ENCODE measurements at regions not wholly inside any gene's neighbourhood (a gene's known extent, or its start where the extent isn't known, plus 50 kb on each side); places are given as distances from the start of the nearest gene placed in this dataset.

DNA sequence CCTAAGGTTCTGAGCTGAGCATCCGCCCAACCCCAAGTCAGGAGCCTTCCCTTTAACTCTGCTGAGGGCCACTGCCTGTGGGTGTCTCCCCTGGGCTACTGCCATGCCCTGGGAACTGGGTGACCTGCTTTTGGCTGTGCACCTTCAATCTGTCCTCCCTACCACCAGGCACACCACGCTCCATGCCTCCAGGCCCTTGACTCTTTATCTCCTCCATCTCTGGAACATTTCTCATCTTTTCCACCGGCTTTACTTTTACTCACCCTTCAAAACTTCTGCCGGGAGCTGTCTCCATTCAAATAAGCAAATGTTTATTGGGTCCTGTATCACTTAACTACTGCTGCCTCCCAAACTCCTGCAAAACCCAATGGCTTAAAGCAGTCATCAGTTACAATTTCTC lies 83.3 kb upstream of the NHSL1 start:
- Histone ChIP-seq H3K27ac (no peak overlapping the region), H3K9me3 (no peaks in the 10 kb centered on the region), H3K27me3 (replicated peaks in 1 of 7) (no peaks in the 10 kb centered on the region), H3K36me3 (no peaks in the 10 kb centered on the region), H3K4me1 (no peaks in the 10 kb centered on the region), H3K4me3 (no peak overlapping the region)
- intact Hi-C loops (cut with DNase I; ENCODE audit: low total_unique reads), result loop anchor here (10.0 kb wide), 1 partner anchor 148 kb away; no protein-coding TSS in a partner anchor
- TF ChIP-seq POLR2AphosphoS5 (IDR thresholded peaks at IDR 0.05) (no peak), POLR2A (IDR thresholded peaks at IDR 0.05) (no peak)
- TF ChIP-seq, protein P1, sequence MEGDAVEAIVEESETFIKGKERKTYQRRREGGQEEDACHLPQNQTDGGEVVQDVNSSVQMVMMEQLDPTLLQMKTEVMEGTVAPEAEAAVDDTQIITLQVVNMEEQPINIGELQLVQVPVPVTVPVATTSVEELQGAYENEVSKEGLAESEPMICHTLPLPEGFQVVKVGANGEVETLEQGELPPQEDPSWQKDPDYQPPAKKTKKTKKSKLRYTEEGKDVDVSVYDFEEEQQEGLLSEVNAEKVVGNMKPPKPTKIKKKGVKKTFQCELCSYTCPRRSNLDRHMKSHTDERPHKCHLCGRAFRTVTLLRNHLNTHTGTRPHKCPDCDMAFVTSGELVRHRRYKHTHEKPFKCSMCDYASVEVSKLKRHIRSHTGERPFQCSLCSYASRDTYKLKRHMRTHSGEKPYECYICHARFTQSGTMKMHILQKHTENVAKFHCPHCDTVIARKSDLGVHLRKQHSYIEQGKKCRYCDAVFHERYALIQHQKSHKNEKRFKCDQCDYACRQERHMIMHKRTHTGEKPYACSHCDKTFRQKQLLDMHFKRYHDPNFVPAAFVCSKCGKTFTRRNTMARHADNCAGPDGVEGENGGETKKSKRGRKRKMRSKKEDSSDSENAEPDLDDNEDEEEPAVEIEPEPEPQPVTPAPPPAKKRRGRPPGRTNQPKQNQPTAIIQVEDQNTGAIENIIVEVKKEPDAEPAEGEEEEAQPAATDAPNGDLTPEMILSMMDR (IDR thresholded peaks at IDR 0.05 in 8 of 11, conservative IDR thresholded peaks at IDR 0.05 in 3 of 11), result no peak
- no peak for DNase-seq
- 93 to 99% (median 95%) methylated on average over 4 of the region's 4 CpGs for WGBS, 5 donors

DNA sequence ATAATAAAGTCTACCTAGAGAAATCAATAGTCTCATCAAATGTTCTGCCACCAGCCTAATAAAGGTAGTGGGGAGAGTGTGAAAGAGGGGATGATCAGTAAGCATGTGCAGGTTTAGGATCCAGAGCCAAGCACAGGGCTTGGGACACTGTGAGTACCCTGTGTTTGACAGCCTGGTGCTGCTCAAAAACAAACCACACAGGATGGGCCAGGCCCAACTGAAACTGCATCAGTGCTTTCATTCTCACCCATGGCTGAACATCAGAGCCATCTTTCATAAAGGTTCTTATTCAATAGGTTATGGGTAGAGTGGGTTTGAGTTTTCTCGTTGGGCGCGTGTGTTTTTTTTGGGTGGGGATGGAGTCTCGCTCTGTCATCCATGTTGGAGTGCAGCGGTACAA lies 87.3 kb upstream of the NHSL1 start:
- Histone ChIP-seq H3K36me3 (no peaks in the 10 kb centered on the region), H3K9me3 (no peaks in the 10 kb centered on the region), H3K4me1 (peaks cover 0 to 18% (median 6%) of the 10 kb centered on the region in 6 donors), H3K27ac (no peak overlapping the region), H3K27me3 (replicated peaks in 1 of 7) (no peaks in the 10 kb centered on the region), H3K4me3 (no peak overlapping the region)
- TF ChIP-seq POLR2AphosphoS5 (IDR thresholded peaks at IDR 0.05) (no peak), POLR2A (IDR thresholded peaks at IDR 0.05) (no peak)
- TF ChIP-seq, protein P1 (IDR thresholded peaks at IDR 0.05 in 8 of 11, conservative IDR thresholded peaks at IDR 0.05 in 3 of 11), result no peak
- WGBS, 5 donors, result 89 to 97% (median 95%) methylated on average over 5 of the region's 5 CpGs
- DNase-seq, result no peak
- intact Hi-C loops (cut with DNase I; ENCODE audit: low total_unique reads), result loop anchor here (10.0 kb wide), 1 partner anchor 152 kb away; no protein-coding TSS in a partner anchor

DNA sequence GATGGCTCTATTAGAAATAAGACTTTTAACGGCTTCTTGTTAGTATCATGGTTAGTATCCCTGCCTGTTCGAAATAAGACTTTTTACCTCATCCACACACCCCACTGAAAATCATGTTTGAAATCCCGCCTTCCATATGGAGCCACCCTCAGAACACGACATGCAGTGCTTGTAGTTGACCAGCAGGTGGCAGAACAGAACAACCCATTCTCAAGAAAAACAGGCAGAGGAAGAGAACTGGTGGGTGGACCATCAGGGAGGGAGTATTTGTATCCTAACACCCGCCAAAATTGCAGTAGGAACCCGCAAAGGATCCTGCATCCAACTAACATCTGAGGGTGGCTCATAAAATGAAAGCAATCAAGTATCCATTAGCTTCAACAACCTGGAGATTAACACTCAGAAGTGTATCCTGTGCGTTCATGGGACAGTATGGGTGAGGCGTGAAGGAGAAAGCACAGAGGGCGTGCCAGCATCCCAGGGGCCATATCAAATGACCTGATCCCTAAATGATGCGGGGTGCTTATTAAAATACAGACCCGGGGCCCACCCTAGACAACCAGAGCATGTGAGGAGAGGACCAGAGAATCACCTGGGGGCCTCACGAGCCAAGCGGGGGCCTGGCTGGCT lies 89.6 kb upstream of the NHSL1 start:
- no peak for TF ChIP-seq POLR2A (IDR thresholded peaks at IDR 0.05)
- TF ChIP-seq POLR2AphosphoS5 (IDR thresholded peaks at IDR 0.05), result no peak
- TF ChIP-seq, protein P1 (IDR thresholded peaks at IDR 0.05 in 8 of 11, conservative IDR thresholded peaks at IDR 0.05 in 3 of 11), result peak; percentile 83 to 96 (median 92)
- 39 to 53% (median 48%) methylated on average over 12 to 13 of the region's 13 CpGs for WGBS, 5 donors
- Histone ChIP-seq H3K4me3 (no peak overlapping the region), H3K36me3 (no peaks in the 10 kb centered on the region), H3K27ac (no peak overlapping the region), H3K9me3 (no peaks in the 10 kb centered on the region), H3K4me1 (peaks cover 11 to 39% (median 25%) of the 10 kb centered on the region in 6 donors), H3K27me3 (replicated peaks in 1 of 7) (no peaks in the 10 kb centered on the region)
- no peak for DNase-seq
- intact Hi-C loops (cut with DNase I; ENCODE audit: low total_unique reads), result loop anchor here (2.0 to 10.0 kb wide), 2 partner anchors 154 to 178 kb away; no protein-coding TSS in a partner anchor

DNA sequence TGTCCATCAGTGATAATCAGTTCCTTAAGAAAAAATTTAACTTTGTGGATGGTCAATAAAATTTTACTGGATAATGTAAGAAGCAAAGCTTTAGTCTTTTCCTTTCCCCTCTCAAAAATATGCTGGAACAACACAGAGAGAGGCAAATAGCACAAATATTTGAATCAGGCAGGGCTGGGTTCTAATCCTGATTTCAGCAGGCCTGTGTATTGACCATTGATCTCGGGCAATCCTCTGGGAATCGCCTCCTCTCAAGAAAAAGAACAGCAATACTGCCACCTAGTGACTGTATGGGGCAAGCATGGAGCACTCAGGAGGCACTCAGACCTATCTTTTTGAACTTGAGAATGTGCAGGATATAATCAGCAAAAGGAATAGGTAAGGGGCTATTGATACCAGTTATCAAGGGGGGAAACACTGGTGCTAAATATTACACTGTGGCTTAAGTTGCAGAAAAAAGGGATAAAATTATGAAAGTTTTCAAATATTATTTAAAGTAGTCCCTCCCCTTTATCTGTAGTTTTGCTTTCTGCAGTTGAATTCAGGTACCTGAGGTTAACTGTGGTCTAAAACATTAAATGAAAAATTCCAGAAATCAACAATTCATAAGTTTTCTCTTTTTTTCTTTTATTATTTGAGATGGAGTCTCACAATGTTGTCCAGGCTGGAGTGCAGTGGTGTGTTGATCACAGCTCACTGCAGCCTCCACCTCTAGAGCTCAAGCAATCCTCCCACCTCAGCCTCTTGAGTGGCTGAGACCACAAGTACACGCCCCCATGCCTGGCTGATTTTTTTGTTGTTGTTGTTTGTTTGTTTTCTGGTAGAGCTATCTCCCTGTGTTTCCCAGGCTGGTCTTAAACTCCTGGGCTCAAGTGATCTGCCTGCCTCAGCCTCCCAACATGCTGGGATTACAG lies 91.8 kb upstream of the NHSL1 start:
- no peak overlapping the region for H3K27ac ChIP-seq
- 17 to 33% (median 21%) methylated on average over 3 of the region's 3 CpGs for WGBS, 5 donors
- H3K36me3 ChIP-seq, result no peaks in the 10 kb centered on the region
- no peaks in the 10 kb centered on the region for H3K9me3 ChIP-seq
- H3K4me3 ChIP-seq, result no peak overlapping the region
- intact Hi-C loops (cut with DNase I; ENCODE audit: low total_unique reads), result no loop called here
- no peaks in the 10 kb centered on the region for H3K27me3 ChIP-seq (replicated peaks in 1 of 7)
- DNase-seq, result no peak
- H3K4me1 ChIP-seq, result peaks cover 11 to 45% (median 28%) of the 10 kb centered on the region in 6 donors
- TF ChIP-seq, protein P1 (IDR thresholded peaks at IDR 0.05 in 8 of 11, conservative IDR thresholded peaks at IDR 0.05 in 3 of 11), result peak; percentile 17 to 87 (median 73)
- TF ChIP-seq POLR2AphosphoS5 (IDR thresholded peaks at IDR 0.05) (no peak), POLR2A (IDR thresholded peaks at IDR 0.05) (no peak)

All from spleen (tissue), 11 donors.